Loucy (cell line): ENCODE measurements at regions not wholly inside any gene's neighbourhood (a gene's known extent, or its start where the extent isn't known, plus 50 kb on each side); places are given as distances from the start of the nearest gene placed in this dataset.

Experiments used
- EZH2phosphoT487 ChIP-seq: fragments of 200-600 bp; IDR thresholded peaks from 2 replicates; pipeline ENCODE4 v1.6.1; 2018; ENCODE audit warnings: antibody characterized with exemption, mild to moderate bottlenecking, moderate library complexity, borderline replicate concordance
- TF ChIP-seq, protein P1 (sequence below): fragments of 200-600 bp; sonication (generic); conservative IDR thresholded peaks from 2 replicates; pipeline ENCODE4 v1.5.1; 2014; ENCODE audit warnings: mild to moderate bottlenecking, antibody characterized with exemption, low read length

DNA sequence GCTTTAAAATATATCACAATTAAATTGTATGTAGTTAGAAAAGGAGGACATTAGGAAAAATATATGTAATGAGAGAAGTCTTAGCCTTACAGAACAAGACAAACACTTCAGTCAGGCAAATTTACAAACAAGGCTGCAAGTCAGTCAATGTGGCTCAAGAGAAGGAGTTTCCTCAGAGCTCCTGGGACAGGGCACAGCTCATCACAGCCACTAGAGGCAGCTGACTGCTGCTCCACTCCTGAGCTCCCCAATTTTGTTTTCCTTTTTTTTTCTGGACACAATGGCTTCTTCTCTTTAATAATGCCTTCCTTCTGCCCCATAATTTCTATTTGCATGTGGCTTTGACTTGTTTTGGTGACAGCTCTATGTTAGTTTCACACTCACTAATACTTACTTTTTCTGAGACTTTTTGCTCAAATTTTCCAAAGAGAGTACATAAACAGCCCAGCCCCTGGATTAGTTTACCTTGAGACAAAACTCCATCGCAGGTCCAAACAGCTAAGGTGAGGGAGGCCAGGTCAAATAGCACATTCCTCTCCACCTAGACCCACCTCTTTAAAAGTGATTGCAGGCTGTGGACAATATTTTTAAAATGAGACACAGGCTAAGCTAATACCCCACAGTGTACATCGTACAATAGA lies 850.4 kb upstream of the FRG1 start:
- TF ChIP-seq, protein P1, sequence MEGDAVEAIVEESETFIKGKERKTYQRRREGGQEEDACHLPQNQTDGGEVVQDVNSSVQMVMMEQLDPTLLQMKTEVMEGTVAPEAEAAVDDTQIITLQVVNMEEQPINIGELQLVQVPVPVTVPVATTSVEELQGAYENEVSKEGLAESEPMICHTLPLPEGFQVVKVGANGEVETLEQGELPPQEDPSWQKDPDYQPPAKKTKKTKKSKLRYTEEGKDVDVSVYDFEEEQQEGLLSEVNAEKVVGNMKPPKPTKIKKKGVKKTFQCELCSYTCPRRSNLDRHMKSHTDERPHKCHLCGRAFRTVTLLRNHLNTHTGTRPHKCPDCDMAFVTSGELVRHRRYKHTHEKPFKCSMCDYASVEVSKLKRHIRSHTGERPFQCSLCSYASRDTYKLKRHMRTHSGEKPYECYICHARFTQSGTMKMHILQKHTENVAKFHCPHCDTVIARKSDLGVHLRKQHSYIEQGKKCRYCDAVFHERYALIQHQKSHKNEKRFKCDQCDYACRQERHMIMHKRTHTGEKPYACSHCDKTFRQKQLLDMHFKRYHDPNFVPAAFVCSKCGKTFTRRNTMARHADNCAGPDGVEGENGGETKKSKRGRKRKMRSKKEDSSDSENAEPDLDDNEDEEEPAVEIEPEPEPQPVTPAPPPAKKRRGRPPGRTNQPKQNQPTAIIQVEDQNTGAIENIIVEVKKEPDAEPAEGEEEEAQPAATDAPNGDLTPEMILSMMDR: peak; percentile 43; the same call in 1 of the 2 replicates
- TF ChIP-seq EZH2phosphoT487: no peak
